NCI-H2029 treated with DMSO at 0.1 percent for 48 hours (cell line): ENCODE measurements at regions not wholly inside any gene's neighbourhood (a gene's known extent, or its start where the extent isn't known, plus 50 kb on each side); places are given as distances from the start of the nearest gene placed in this dataset.
"Not testable (repeated sequence)": the region's sequence is repeated elsewhere in the genome, so short reads cannot be mapped to it uniquely, and the experiment has no call there.

ENCODE experiments used
- DNase-seq: peaks from one replicate; lab custom pipeline; 2025; lab: John Stamatoyannopoulos, UW

DNA sequence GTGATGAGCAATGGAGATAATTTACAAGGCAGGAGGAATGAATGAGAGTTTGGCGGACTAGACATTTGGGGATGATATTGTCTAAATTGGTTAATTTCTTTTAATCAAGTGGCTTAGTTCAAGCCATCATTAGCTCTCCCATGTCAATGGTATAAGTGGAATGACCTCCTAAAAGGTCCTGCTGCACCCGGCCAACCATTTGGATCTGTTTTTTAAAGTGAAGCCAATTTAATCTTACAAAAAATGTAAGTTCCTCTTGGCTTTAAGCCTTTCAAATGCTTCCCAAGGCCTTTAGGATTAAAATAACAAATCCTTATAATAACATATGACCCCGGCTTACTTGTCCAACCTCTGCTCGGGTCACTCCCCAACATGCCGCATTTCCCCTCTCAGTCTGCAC, 484.4 kb upstream of the ADAMTS9 start:
- DNase-seq: no peak

DNA sequence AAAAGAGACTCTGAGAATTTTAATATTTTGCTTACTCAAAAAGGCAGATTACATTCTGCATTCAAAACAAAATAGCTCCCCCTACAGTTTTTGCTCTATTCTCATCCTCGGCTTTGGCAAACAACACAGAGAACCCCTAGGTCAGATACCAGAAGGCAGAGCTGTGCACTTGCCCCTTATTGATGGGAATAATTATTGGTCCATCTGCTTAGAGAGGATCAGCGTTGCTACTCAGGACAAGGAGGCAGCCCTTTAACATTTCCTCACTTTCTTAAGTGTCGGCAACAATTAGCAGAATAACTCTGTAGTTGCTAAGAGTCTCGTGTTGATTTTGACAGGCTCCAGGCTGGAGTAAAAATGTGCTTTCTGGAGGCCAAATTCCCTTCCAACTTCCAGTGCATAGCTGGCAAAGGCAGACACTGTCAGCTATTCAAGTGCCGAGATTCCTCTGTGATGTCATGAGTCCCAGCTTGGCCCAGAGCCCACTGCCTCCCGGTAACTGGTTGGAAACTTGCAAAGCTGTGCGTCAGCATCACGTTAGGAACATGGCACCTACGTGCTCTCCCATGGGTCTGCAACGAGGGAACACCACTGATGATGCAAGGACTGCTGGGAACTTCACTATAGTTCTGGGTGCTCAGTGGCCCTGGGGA, 482.7 kb upstream of the ADAMTS9 start:
- DNase-seq: no peak

DNA sequence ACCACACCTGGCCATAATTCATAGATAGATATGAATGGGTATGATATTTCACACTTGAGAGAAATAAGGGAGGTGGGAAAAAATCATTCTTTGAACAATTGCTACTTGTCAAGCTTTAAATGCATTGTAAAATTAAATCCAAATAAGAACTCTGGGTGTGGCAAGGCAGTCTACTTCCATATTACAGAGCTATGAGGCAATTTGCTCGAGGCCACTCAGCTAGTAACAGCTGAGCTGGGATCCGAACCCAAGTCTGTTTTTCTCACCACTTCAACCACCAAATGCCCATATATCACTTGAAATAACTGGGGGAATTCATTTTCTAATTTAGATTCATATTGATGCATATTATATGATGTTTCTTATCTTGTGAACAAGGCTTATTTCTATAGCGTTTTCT, 482.2 kb upstream of the ADAMTS9 start:
- DNase-seq: no peak

DNA sequence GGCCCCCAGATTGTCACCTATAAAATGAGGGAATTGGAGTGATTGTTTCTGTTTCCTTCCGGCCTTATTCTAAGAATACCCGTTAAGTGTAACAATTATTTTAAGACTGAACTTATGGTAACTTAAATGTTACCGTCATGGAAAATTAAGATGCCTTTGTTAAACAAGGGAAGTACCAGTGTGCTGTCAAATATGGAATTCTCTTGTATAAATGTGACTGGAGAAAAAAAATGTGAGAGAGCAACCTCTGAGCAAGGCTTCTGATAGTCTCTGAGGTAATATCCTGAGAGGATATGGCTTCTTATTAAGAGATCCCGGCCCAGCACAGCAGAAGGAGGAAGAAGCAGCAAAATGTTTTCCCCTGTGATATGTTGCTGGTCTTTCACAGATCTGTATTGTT, 480.7 kb upstream of the ADAMTS9 start:
- DNase-seq: no peak

DNA sequence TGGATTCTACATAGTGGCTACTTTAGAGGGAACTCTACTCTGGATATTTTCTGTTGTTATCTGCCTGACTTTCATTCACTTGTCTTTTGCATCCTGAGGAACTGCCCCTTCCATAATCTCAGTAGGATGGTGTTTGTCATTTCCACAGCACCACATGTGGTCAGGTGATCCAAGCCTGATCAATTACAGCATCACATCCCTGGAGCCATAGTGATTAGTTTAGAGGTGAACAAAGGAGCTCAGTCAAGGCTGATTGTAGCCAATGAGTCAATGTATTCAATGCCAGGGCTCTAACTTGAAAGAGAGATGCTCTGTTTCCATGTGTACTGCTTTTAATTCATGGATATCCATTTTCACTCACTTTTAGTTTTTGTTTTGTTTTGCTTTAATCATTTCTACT, 478.7 kb upstream of the ADAMTS9 start:
- DNase-seq: no peak

DNA sequence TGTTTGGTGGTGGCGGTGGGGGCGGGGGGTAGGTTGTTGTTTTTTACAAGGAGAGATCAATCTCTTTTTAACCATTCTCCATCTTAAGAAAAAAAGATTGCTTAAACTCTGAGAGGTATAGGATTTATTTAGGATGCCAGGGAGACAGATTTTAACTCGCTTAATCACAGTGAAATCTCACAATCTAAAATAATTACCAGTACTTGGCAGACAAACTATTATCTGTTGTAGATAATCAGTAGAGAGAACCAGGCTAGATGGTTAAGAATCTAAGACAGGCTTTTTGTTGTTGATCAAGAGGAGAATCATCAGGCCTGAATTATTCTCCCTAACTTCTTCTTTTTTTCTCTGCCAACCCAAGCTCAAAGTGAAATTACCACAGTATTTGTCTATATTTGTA, 470.2 kb upstream of the ADAMTS9 start:
- DNase-seq: no peak

DNA sequence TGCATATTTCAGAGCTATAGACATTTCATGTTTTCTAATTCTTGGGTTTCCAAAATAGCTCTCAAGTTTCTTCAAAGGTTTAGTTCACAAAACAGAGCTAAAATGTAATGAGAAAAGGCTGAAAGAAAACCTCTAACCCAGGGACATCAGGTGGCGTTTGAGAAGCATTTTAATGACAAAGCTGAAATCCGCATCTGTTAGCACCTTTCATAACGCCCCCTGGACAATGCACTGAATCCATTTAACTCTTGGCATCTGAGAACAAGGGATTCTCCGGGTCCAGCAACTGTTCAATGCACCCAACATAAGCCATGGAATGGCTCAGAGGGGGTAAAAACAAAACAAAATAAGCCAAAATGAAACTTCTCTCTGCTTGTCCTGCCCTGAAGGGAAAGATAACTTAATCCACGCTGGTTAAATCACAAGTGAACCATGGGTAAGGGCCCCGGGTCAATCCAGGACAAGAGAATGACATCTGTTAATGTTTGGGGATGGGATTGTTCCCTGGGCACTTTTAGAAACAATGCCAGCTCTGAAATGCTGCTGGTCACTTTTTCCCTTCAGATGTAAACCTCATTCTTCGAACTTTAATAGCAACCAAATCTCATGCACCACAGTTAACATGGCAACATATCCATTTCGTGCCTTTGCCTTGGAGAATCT, 466.2 kb upstream of the ADAMTS9 start:
- DNase-seq: no peak

DNA sequence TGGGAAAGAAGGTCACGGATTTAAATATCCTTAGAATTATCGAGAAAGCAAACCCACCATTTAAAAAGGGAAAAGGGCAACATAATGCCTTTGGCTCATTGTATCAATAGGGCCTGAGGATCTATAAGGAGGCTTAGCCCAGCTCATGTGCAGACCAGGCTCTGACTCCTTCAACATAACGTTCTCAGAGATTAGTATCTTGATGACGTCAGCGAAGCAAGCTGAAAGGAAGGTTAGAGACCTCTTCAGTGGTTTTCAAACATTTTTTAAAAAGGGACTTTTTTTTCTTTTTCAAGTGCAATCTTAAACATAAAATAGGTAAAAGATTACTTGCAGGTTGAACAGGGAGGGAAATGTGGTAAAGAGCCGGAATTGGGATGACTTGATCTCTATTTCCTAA, 463.9 kb upstream of the ADAMTS9 start:
- DNase-seq: no peak

DNA sequence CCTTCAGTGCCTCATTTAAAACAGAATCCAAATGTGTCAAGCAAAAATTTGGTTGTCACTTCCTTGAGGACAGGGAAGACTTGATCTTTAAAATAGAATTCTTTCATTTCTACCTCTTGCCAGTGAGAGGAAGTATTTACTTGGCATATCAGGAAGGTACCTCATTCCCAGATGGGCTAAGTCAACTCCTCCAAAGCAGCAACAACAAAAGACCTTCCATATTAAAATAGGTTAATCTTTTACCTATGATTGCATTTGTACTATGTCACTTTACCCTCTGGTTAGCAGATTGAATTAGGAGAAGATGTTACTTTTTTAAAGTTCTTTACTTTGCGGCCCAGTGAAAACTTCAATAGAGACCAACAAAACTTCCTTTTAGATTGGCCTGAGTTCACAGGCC, 462.1 kb upstream of the ADAMTS9 start:
- DNase-seq: no peak

DNA sequence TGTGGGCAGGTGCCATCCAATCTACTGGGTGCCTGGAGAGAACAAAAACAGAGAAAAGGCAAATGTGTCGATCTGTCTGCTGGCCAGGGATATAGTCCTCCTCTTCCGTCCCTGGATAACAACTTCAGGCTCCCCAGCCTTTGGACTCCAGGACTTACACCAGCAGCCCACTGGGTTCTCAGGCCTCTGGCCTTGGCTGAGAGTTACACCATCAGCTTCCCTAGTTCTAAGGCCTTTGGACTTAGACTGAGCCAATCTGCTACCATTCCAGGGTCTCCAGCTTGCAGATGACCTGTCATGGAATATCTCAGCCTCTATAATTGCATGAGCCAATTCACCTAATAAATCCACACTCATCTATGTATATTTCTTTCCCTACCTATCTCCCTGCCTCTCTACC, 460.9 kb upstream of the ADAMTS9 start:
- no peak for DNase-seq

DNA sequence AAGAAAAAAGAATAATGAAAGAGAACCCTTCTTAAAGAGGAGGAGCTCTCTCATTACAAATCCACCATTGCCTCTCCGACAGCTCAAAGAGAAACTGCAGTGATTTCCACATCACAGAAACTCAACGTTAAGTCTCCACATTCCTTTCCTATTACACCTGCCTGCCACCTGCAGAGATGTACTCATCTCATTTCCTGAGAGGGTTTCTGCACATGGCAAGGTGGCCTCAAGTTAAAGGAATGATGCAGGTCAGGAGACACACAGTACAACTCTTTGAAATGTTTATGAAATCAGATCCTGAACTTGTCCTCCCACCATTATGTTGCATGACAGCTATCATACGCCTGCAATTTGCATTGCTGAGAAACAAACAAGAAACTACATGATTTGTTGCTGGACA, 458.4 kb upstream of the ADAMTS9 start:
- DNase-seq: no peak

DNA sequence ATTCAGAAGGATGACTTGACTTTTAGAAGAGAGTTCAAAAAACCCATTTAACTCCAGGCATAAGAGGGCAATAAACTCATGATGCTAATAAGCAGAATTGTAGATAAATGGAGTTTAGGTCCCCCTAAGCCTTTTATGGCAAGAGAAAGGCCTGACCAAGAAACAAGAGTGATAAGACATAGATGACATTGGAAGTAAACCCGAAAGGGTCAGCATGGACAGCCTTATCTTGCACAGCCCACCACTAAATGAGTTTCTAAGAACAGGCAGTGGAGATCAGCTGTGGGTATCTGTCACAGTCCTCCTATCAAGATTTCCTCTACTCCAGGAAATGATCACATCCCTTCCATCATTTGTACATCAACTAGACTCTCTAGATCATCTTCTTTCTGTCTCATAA, 457.9 kb upstream of the ADAMTS9 start:
- no peak for DNase-seq

DNA sequence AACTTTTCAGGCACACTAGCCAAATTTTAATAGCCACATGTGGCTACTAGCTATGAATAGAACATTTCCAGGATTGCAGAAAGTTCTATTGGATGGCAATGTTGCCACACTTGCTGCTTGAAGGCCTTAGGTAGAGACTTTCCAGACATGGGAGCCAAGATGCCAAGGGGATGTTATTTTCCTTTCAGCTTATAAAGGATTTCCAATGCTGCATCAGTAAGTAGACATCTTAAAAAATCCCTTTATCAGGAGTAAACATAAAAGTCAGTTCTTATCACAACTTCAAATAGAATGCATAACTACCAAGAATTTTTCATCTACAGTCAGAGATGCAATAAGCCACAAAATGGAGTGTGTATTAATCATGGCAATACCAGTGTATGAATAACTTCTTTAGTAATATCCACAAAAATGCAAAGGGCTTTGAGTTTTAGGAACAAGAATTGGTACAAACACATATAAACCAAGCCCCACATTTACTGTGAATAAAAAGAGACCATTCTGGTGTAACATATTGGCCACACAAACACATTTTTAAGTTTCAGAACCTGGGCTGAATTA, 457.1 kb upstream of the ADAMTS9 start:
- no peak for DNase-seq

DNA sequence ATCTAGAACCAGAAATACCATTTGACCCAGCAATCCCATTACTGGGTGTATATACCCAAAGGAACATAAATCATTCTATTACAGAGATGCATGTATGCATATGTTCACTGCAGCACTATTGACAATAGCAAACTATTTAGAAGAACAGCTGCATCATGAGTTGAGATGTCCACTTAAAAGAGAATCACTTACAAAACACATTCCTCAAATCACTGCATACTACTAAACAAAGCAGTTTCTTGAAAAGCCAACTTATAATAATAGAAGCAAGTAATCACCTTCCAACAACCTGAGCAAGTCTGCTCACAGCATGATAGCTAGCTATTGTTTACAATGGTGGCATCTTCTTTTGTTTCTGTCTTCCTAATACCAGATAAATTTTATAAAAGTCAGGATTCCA, 454.7 kb upstream of the ADAMTS9 start:
- no peak for DNase-seq

DNA sequence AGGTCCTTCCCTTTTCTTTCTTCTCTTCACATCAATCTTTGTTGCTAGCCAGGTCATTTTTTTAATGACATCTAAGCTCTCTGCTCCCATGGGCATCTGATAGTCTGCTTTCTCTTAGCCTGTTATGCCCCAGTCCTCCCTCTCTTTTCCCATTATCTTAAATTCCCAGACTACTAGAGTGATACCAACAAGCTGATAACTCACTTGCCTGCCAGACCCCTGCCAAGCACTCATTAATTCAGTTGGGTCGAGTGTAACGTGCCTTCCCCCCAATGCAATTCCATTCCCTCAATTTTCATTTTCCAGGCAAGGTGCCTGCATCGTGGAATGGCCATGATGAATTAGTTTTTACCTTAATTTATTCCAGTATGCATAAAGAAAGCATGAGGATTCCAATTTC, 450.8 kb upstream of the ADAMTS9 start:
- no peak for DNase-seq

DNA sequence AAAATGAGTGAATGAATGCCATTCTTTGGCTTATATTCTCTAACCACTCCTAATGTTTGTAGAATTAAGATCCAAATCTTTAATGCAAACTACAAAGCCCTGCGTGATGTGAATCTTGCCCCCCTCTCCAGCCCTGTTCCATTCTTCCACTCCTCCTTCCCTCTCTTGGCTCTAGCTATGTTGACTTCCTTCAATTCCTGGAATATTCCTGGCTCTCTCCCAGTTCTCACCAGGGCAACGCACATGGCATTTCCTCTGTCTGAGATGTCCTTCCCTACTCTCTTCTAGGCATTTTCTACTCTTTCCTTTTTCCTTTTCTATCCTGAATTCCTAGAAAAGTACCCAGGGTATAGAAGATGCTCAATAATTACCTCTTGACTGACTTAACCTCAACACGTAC, 446.0 kb upstream of the ADAMTS9 start:
- DNase-seq: not testable (repeated sequence)

DNA sequence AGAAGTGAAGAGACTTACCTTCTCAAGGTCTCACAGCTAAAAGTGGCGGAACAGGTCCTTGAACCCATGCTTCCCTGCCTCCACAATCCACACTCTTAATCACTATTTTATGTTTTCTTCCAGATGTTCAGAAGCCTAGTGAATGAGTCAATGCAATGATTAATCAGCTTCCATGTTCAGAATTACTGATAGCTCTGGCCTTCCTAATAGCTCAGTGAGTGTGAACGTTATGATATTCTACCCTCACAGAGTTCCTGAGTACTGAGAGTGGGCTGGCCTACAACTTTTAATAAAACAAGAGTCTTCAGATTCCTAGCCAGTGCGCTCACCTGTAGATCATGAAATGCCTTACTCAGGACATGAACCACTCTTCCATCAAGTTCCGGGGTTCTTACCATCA, 443.0 kb upstream of the ADAMTS9 start:
- DNase-seq: no peak

DNA sequence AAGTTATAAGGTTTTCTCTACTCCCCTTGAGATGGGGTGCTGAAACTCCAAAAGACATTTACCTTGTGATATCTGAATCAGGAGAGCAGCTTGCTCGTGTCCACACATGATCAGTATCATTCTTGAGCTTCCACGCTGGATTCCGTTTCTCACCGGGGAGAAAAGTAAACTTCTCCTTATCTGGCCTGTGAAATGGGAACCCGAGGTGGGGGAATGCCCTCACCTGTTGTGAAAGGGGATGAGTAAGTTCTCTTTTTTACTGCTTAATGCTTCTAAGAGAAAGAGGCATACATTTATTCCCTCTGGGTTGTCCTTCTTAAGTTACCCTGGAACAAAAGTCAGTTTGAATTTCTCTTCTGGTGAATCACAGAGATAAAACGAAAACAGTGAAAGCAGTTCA, 440.5 kb upstream of the ADAMTS9 start:
- no peak for DNase-seq

DNA sequence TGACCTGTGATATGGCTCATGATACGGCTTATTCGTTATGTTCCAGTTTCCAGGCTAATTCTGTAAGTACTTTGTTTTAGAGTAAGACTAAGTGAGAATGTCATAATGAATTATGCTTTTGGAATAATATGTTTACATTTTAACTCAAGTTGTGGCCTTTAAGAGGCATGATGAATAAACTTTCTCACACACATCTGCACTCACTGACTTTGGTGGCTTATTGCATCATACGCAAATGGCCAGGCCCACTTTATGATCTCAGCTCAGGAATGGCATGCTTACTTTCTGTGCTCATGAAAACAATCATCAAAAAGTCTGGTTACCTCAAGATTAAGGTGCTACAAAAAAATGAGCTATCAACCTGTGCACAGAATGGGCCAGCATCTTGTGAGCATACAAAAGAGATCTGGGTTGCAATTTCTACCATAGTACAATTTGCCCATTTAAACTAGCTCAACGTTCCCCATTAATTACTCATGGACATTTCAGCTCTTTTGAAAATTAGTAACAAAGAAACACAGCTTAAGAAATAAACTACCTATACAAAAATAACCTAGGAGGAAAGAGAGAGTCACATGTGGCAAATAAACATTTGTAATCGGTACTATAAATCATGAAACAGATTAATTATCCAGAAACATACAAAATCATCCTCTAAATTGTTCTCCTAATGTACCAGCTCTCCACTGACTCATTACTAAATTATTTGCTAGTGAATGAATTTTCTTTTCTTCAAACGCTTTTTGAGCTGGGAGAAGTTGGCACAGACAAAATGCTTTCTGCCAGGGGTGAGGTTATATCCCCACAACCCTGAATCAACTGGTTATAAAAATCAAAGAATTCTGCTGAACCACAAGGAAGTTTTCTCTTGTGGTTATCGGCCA, 439.0 kb upstream of the ADAMTS9 start:
- DNase-seq: no peak

DNA sequence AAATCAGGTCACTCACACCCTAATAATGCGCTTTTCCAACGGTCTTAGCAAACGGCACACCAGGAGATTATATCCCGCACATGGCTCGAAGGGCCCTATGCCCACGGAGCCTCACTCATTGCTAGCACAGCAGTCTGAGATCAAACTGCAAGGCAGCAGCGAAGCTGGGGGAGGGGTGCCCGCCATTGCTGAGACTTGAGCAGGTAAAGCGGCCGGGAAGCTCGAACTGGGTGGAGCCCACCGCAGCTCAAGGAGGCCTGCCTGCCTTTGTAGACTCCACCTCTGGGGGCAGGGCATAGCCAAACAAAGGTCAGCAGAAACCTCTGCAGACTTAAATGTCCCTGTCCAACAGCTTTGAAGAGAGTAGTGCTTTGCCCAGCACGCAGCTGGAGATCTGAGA, 432.4 kb upstream of the ADAMTS9 start:
- not testable (repeated sequence) for DNase-seq

DNA sequence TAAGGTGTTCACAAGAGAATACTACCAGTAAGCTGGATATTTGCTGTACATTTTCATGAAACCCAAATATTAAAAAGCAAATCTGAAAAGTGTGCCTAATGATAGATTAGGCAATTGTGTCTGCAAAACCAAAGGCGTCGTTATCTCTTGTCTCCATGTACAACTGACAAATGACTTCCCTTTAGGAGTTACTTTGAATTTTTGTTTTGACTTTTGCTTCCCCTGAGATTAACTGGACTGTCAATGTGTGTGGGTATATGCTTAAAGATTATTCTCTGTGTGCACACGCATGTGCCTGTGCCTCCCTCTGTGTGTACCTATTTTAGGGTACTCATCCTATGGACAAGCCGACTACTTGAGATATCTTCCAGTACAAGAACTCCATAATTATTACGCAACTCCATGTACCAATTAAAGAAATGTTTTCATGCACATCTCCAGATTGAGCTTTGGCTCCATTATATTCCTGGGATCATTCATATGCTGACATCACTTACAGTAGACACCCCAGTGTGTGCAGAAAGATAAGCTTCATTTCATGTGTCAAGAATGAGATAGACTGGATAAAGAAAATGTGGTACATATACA, 431.2 kb upstream of the ADAMTS9 start:
- DNase-seq: no peak

DNA sequence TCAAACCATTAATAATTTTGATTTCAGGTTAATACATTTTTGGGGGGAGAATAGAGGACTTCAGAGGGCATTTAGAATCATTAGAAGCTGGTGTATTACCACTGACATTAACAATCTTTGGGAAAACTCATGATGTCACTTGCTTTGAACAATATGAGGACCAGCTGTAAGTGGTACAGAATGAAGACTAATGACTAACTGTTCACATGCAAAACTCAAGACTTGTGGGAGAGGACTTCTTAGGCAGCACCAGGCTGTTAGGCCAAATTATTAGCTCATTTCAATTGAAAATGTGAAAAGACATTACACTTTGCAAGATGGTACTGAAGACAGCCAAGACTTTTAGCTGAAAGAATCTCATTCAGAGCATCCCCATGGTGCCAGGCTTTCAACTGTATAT, 426.2 kb upstream of the ADAMTS9 start:
- DNase-seq: no peak
